ENCODE measurements at regions not wholly inside any gene's neighbourhood (a gene's known extent, or its start where the extent isn't known, plus 50 kb on each side); places are given as distances from the start of the nearest gene placed in this dataset.
"Not testable (repeated sequence)": the region's sequence is repeated elsewhere in the genome, so short reads cannot be mapped to it uniquely, and the experiment has no call there.

GRCh38 chr5:130294798-130295197, 390.5 kb downstream of the CHSY3 start:
- not testable (repeated sequence) for DNase-seq

DNA sequence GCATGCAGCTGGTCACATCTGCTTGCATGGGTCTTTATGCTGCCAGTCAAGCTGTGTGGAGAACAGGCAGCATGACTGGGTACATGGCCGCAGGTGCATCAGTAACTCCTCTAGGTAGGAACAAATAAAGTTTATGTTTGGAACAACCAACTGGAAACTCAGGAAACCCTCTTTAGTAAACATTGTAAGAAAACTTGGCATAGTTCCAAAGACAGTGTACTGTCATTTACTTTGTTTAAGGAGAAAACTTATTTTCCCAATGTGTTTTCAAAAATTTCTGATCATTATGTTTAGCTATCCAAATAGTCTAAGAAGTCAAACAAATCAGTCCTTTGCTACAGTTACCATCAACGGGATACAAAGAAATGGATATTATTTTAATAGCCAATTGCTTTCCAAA, 386.0 kb downstream of the CHSY3 start:
- DNase-seq, result no peak

DNA sequence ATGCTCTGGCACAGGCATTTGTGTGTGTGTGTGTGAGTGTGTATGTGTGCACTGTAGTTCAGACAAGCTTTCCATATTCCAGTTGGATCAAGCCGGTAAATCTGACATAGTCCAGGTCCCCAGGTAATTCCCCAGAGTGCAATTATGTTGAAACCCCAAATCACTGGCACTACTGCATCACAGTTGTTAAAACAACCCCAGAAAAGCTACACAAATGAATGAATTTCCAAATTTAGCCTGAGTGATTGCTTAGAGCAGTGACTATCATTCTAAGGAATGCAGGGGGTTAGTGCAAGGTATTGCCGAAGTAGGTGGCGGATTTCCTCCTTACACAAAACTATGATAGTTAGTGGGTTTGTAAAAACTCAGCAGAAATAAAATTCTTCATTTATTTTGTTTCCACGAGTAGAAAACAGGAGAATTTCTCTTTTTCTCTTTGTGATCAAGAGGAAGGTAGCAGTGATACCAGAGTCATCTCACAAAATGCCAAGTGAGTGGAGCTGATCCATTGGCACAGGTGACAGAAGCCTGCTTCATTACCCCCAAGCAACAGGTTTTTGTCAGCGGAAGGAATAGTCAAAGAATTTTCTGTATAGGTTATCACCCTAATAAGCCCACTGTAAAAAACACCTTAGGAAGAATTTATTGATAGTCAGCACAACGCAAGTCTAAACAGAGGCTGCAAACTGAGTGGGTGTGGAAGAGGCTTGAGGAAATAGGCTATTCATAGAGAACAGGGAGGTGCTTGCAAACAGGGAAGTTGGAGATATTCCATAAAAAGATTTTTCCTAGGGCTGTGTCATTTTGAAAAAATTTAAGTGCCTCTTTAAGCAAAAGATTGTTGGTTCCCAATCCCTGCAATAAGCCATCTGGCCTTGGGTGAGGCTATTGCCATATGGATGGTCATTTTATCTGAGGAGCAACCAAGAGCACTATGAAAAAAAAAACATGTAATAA, 385.1 kb downstream of the CHSY3 start:
- DNase-seq, result no peak

DNA sequence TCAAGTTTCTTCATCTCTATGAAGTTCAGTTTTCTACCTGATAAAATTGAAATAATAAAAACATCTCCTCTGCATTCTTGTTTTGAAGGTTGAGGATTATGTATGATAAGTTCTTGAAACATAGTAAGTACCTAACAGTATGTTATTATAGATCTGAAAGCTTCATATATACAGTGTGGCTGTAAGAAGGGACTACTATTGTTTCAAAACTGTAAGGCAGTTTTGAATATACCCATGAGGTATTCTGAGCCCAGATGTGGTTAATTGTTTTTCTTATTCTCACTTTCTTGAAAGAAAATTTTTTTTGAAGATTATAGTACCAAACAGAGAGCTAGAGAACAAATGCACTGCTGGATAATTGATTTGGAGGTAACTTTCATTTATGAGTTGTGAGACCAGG, 383.2 kb downstream of the CHSY3 start:
- no peak for DNase-seq

- no peak for DNase-seq
Observed at GRCh38 chr5:130286971-130287370, 382.7 kb downstream of the CHSY3 start.

DNA sequence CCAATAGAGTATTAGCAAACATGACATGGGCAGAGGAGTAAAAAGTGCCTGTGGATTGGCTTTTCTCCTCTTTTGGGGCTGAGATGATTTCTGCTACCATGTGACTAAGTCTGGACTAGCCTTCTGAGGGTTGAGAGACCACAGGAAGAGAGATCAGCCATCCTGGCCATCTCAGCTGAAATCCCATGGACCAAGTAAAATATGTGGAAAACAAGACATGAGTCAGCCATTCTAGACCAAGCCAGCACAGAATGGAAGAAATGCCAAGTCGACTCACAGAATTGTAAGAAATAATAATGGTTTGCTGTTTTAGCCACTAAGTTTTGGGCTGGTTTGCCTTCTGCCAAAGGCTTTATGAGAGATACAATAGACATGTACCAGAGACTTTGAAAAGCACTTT, 377.8 kb downstream of the CHSY3 start:
- DNase-seq, result no peak

- DNase-seq, result no peak
Observed at GRCh38 chr5:130280528-130281217, 376.4 kb downstream of the CHSY3 start.

DNA sequence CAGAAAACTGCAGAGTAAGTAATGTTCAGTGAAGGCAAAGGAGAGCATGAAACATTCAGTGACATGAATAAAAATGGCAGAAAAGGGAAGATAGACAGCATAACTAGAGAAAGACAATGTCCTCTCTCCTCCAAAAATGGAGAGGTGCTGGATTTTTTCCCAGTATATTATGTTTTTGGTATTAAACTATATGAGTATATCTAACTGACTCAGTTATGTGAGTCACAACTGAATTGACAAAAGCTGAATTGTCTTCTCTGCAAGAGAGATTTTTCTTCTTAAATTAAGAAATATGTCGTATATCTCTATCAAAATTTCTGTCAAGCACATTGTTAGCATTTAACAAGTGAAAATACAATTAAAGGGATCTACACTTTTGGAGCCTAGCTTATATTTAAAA, 375.1 kb downstream of the CHSY3 start:
- no peak for DNase-seq

- DNase-seq, result no peak
Observed at GRCh38 chr5:130278136-130278535, 373.9 kb downstream of the CHSY3 start.

GRCh38 chr5:130277522-130277921, 373.3 kb downstream of the CHSY3 start:
- no peak for DNase-seq

DNA sequence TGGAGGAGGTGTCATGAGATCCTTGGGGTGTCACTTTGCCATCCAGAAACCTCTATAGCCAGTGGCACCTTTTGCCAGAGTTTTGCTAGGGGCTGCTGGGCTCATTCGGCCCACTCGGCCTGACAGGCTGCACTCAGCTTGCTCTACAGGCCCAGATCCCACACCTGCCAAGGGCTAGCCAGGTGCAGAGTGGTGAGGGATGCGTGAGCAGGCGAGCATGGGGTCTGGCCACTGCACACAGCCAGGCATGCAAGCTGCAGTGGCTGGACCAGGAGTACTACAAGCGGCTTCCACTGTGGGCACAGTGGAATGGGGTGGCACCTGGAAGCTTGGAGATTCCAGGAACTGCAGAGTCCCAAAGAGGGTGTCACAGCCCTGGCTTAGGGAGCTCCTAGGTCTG, 372.7 kb downstream of the CHSY3 start:
- no peak for DNase-seq

DNA sequence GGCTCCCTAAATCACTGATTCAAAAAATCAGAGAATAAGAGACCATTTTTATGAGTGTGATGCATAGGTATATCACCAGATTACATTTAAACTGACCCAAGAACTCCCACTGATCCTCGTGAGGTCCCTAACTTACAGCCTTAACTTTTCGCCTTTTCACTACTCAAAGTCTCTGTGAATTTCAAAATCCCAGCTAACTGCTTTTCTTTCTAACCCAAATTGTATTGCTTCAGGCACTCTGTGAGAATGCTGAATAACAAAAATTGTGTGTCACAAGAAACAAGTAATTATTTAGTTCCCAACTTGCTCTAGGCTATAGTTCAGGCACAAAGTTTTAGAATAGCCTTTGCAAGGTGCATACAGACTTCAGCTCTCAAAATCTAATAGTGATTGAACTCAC, 368.6 kb downstream of the CHSY3 start:
- DNase-seq, result no peak

DNA sequence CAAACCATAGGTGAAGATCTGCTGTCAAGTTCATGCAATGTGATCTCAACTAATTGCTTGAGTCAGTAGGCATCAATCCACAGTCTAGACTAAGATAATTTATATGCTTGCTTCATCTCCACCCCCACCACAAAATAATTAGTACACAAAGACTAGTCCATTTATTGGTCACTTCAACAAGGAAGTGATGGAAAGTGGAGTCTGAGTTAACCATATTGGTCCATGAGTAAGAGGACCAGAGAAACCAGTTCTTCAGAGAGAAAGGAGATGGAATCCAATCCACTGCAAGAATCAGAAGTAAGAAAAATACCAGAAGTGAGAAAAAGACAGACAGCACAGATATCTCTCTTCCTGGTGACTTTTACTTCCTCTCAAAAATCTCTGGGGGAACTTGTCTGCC, 366.5 kb downstream of the CHSY3 start:
- DNase-seq, result no peak

DNA sequence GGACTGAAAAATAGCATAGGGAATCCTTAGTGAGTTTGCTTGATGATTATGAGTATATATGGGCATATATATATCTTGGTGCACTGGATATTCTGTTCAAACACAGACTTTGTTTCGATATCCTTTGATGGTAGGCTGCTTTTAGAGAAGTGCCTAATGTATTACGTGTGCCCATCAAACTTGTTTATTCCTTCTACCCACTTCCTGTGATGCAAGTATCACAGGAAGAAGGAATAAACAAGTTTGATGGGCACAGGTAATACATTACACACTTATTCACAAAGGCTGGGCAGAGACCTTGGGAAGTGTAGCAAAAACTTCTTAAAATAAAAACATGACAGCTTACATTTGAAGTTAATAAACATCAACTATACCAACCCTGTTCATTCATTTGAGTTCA, 364.2 kb downstream of the CHSY3 start:
- DNase-seq, result no peak

DNA sequence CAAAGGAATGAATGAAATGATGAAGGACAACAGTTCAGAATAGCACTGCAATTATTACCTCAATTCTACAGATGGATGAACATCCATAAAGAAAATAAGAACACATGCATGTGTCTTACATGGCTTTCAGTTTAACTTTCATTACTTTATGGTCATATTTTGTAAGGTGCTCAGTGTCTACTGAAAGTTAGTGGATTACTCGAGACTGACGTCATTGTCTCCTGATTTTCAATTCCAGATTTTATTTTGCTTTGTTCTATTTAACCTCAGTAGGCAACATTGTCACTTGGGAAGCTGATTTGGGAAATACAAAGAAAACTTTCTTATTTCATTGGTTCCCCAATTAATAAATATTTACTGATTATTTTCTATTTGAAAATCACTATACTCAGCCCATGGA, 363.7 kb downstream of the CHSY3 start:
- DNase-seq, result no peak

- no peak for DNase-seq
Observed at GRCh38 chr5:130260481-130260880, 356.2 kb downstream of the CHSY3 start.

- DNase-seq, result no peak
Observed at GRCh38 chr5:130251931-130252330, 347.7 kb downstream of the CHSY3 start.

DNA sequence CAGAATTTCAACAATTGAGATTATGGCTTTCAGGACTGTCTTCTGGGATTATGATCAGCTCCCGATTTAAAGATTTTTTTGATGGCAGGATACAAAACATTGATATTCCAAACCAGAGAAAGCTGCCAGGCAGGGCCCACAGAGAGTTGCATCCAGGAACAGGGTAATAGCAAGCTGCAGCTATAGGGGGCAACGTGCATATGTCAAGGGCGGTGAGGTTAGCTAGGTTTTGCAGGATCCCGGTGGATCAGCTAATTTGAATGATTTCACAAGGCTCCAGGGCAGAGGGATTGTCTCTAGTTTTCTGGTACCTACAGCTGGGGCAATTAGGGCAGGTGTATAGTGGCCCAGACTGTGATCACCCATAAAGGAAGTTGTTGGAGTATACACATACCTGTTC, 339.4 kb downstream of the CHSY3 start:
- DNase-seq, result no peak

- DNase-seq, result no peak
Observed at GRCh38 chr5:130237721-130238120, 333.5 kb downstream of the CHSY3 start.
